Gastroesophageal sphincter (tissue), 4 donors: ENCODE measurements at regions not wholly inside any gene's neighbourhood (a gene's known extent, or its start where the extent isn't known, plus 50 kb on each side); places are given as distances from the start of the nearest gene placed in this dataset.

Source experiments
- ATAC-seq: fragments of 150-250 bp; one replicate; pipeline ENCODE4 v1.9.1; 2016; ENCODE audit warnings: mild to moderate bottlenecking, moderate library complexity
- H3K27ac ChIP-seq, 4 donors: fragments of 200-600 bp; sonication (generic) in 3 of 4; 1 replicate in 3 of 4; 2 replicates in 1 of 4; pipeline ENCODE4 v1.5.1; 2016 to 2019
- H3K27me3 ChIP-seq: fragments of 200-600 bp; sonication (generic); one replicate; pipeline ENCODE4 v1.5.1; 2019
- H3K36me3 ChIP-seq, 2 donors: fragments of 200-600 bp; sonication (generic); one replicate each; pipeline ENCODE4 v1.5.1; 2019; ENCODE audit warnings: control low read depth in 1 of 2
- H3K4me1 ChIP-seq, 3 donors: fragments of 200-600 bp; sonication (generic); 1 replicate in 2 of 3; 2 replicates in 1 of 3; pipeline ENCODE4 v1.5.1; 2016 to 2019; ENCODE audit warnings: control low read depth in 2 of 3
- H3K4me3 ChIP-seq, 2 donors: fragments of 200-600 bp; sonication (generic); one replicate each; pipeline ENCODE4 v1.5.1; 2019; ENCODE audit warnings: mild to moderate bottlenecking in 1 of 2, moderate library complexity in 1 of 2
- H3K9me3 ChIP-seq, 3 donors: fragments of 200-600 bp; sonication (generic); one replicate each; pipeline ENCODE4 v1.5.1; 2017 to 2019; ENCODE audit warnings: control low read depth in 2 of 3
- EP300 ChIP-seq: sonication (generic); formaldehyde crosslinking; IDR thresholded peaks from one replicate; pipeline ENCODE4 v1.6.1; 2017; ENCODE audit warnings: antibody characterized with exemption, mild to moderate bottlenecking
- POLR2A ChIP-seq, 2 donors: fragments of 450-650 bp; IDR thresholded peaks; one replicate each; pipeline ENCODE4 v1.6.1; 2017; ENCODE audit warnings: antibody characterized with exemption in 2 of 2, mild to moderate bottlenecking in 2 of 2, moderate library complexity in 1 of 2
- POLR2AphosphoS5 ChIP-seq: sonication (generic); formaldehyde crosslinking; IDR thresholded peaks from one replicate; pipeline ENCODE4 v1.6.1; 2017; ENCODE audit warnings: antibody characterized with exemption
- WGBS, 2 donors: methylation state at CpG; one replicate each; pipeline ENCODE4 v1.1.5; 2018; ENCODE audit warnings: low coverage in 1 of 2; 5-methylcytosine and 5-hydroxymethylcytosine counted together
- TF ChIP-seq, protein P1 (sequence below), 4 experiments: fragments of 200-600 bp in 2 of 4; fragments of 450-650 bp in 2 of 4; sonication (generic) in 1 of 4; IDR thresholded peaks; one replicate each; pipeline ENCODE4 v1.5.1; 2017 to 2019; ENCODE audit warnings: antibody characterized with exemption in 4 of 4, mild to moderate bottlenecking in 2 of 4, moderate library complexity in 2 of 4

DNA sequence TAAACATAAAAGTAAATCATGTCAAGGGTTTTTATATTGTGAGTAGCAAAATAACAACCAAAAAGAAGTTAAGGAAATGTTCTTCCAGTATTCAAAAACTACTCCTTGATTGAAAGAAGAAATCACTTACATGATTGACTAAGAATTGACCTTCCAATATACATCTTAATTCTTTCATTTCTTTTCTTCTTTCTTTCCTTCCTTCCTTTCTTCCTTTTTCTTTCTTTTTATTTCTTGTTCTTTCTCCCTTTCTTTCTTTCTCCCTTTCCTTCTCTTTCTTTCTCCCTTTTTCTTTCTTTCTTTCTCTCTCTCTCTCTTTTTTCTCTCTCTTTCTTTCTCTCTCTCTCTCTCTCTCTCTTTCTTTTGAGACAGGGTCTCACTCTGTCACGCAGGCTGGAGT lies 60.7 kb upstream of the SOX9 start:
- H3K4me1 ChIP-seq: no peaks in the 10 kb centered on the region
- H3K27me3 ChIP-seq: peaks cover 13% of the 10 kb centered on the region
- no peak overlapping the region for H3K27ac ChIP-seq
- no peak overlapping the region for H3K4me3 ChIP-seq
- no peaks in the 10 kb centered on the region for H3K9me3 ChIP-seq
- TF ChIP-seq EP300 (no peak), POLR2A (IDR thresholded peaks at IDR 0.05) (no peak), POLR2AphosphoS5 (no peak)
- TF ChIP-seq, protein P1, sequence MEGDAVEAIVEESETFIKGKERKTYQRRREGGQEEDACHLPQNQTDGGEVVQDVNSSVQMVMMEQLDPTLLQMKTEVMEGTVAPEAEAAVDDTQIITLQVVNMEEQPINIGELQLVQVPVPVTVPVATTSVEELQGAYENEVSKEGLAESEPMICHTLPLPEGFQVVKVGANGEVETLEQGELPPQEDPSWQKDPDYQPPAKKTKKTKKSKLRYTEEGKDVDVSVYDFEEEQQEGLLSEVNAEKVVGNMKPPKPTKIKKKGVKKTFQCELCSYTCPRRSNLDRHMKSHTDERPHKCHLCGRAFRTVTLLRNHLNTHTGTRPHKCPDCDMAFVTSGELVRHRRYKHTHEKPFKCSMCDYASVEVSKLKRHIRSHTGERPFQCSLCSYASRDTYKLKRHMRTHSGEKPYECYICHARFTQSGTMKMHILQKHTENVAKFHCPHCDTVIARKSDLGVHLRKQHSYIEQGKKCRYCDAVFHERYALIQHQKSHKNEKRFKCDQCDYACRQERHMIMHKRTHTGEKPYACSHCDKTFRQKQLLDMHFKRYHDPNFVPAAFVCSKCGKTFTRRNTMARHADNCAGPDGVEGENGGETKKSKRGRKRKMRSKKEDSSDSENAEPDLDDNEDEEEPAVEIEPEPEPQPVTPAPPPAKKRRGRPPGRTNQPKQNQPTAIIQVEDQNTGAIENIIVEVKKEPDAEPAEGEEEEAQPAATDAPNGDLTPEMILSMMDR (IDR thresholded peaks at IDR 0.05): no peak
- no peak for ATAC-seq
- no peaks in the 10 kb centered on the region for H3K36me3 ChIP-seq
- 77% methylated on average over 1 of the region's 1 CpG; no CpG with 5 or more reads in 1 of the 2 donors for WGBS, 2 donors

DNA sequence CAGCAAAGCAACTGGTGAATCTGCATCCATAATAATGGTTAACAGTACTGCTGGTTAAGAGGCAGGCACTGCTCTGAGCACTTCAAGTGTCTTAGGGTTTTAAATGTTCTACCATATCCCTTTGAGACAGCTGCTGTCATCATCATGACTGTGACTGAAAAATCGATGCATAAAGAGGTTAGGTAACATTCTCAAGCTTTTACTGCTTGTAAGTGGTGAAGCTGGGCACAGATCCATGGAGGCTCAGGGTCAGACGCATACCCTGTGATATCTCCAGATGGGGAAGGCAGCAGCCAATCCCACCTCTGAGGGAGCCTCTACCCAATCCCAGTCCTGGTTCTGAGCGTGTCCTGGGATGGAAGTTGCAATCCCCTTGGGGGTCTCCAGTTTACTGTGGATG lies 57.6 kb upstream of the SOX9 start:
- Histone ChIP-seq H3K36me3 (no peaks in the 10 kb centered on the region), H3K27me3 (peaks cover 9% of the 10 kb centered on the region), H3K4me1 (no peaks in the 10 kb centered on the region), H3K9me3 (no peaks in the 10 kb centered on the region), H3K27ac (no peak overlapping the region), H3K4me3 (no peak overlapping the region)
- 72 to 89% methylated on average over 1 to 3 of the region's 3 CpGs for WGBS, 2 donors
- ATAC-seq: no peak
- TF ChIP-seq POLR2AphosphoS5: no peak
- no peak for TF ChIP-seq EP300
- TF ChIP-seq POLR2A (IDR thresholded peaks at IDR 0.05): no peak
- TF ChIP-seq, protein P1 (IDR thresholded peaks at IDR 0.05): no peak

DNA sequence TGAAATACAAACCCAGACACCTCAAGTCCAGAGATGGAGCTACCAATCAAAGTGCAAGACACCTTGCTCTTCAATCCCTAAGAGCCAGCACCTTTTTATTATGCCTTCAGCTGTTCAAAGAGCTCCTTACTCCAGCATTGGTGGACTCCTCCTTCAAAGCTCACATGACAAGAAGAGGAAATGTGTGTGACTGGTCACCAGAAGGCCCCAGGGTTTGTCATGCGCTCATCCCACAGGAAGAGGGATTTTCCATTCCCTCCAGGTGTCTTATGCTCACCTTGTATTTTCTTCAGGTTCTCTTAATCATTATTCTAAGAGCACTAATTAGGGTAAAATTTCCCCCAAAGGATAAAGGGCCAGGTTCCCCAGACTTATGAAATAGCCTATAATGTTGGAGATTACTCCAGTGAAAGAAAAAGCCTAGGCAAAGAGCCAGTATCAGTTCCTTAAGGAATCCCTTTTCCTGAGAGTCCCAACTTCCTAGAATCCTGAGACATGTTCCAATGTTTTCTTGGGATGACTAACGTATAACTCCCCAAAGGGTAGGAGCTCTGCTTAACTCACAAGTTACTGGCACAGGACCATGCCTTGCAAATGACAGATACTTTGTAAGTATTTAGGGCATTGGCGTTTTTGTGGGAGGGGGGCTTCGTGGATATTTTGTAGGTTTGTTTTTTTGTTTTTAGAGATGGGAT lies 56.9 kb upstream of the SOX9 start:
- Histone ChIP-seq H3K4me3 (no peak overlapping the region), H3K9me3 (no peaks in the 10 kb centered on the region), H3K27ac (no peak overlapping the region), H3K4me1 (no peaks in the 10 kb centered on the region), H3K36me3 (no peaks in the 10 kb centered on the region), H3K27me3 (peaks cover 8% of the 10 kb centered on the region)
- no peak for TF ChIP-seq POLR2A (IDR thresholded peaks at IDR 0.05)
- TF ChIP-seq, protein P1 (IDR thresholded peaks at IDR 0.05): no peak
- no peak for TF ChIP-seq POLR2AphosphoS5
- TF ChIP-seq EP300: no peak
- WGBS, 2 donors: 62 to 68% methylated on average over 3 to 4 of the region's 4 CpGs
- no peak for ATAC-seq

DNA sequence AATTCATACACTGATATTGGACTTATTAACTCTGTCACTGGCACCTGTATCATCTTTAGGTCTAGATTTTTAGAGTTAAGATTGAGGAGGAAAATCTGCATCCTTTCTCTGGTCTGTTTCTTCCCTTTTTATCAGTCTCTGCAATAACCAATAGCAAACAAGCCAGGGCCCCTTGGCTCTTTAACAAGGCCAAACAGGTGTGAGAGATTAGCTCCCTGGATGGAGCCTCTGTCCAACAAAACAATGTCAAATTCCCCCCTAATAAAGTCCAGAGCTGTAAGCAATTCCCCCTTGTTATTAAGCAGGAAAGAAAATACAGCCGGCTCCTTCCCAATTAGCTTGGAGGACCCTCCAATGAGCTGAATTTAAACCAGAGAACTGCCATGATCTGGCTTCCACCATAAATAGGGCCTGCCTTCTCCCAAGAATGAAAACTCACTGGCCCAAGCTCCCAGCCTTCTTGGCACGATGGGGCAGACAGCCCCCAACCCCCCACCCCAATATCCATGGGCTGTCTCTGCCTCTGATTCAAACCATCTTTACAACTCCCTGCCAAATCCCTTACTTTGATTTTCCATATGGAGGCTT lies 56.1 kb upstream of the SOX9 start:
- no peak overlapping the region for H3K27ac ChIP-seq
- TF ChIP-seq, protein P1 (IDR thresholded peaks at IDR 0.05): no peak
- TF ChIP-seq POLR2AphosphoS5 (no peak), EP300 (no peak)

DNA sequence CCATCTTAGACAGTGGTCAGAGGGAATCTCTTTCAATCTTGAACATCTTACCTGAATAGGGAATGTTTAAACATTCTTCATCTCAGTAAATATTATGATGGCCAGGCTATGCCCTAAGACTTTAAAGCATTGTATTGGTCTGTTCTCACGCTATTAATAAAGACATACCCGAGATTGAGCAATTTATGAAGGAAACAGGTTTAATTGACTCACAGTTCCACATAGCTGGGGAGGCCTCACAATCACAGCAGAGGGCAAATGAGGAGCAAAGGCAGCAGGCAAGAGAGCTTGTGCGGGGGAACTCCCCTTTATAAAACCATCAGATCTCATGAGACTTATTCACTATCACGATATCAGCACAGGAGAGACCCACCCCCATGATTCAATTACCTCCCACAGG lies 55.3 kb upstream of the SOX9 start:
- WGBS, 2 donors: 73 to 88% methylated on average over 2 to 3 of the region's 4 CpGs
- no peaks in the 10 kb centered on the region for H3K36me3 ChIP-seq
- H3K4me1 ChIP-seq: no peaks in the 10 kb centered on the region
- H3K27me3 ChIP-seq: peaks cover 8% of the 10 kb centered on the region
- ATAC-seq: no peak
- TF ChIP-seq, protein P1 (IDR thresholded peaks at IDR 0.05): no peak
- TF ChIP-seq POLR2AphosphoS5 (no peak), EP300 (no peak), POLR2A (IDR thresholded peaks at IDR 0.05) (no peak)
- no peak overlapping the region for H3K27ac ChIP-seq
- no peaks in the 10 kb centered on the region for H3K9me3 ChIP-seq
- no peak overlapping the region for H3K4me3 ChIP-seq

More for the DNA sequence above, 56.1 kb upstream of the SOX9 start:
- Histone ChIP-seq H3K36me3 (no peaks in the 10 kb centered on the region), H3K4me1 (no peaks in the 10 kb centered on the region), H3K9me3 (no peaks in the 10 kb centered on the region), H3K27me3 (peaks cover 8% of the 10 kb centered on the region), H3K4me3 (no peak overlapping the region)
- no peak for ATAC-seq
- 43% methylated on average over 1 of the region's 2 CpGs; no CpG with 5 or more reads in 1 of the 2 donors for WGBS, 2 donors
